Pancreas (tissue), 10 donors: ENCODE measurements at regions not wholly inside any gene's neighbourhood (a gene's known extent, or its start where the extent isn't known, plus 50 kb on each side); places are given as distances from the start of the nearest gene placed in this dataset.
A peak's percentile ranks its signal among the peaks of the same experiment; 100 is the strongest.

Experiments used
- ATAC-seq, 4 donors: fragments of 200-7000 bp; cut with Tn5 transposase; one replicate each; pipeline versions ENCODE4 v1.8.0 to v1.9.1; 2020; ENCODE audit warnings: mild to moderate bottlenecking in 4 of 4, moderate library complexity in 4 of 4
- DNase-seq, 6 donors: peaks; one replicate each; pipeline ENCODE4 v3.0.0-alpha.2; 2020
- FAIRE-seq: peaks from 2 replicates; lab custom pipeline; 2012; peaks lifted over from hg19 to GRCh38; lab: Jason Lieb, UNC
- H3K27ac ChIP-seq, 4 donors: fragments of 200-600 bp; sonication (generic); 1 replicate in 3 of 4; 2 replicates in 1 of 4; pipeline versions ENCODE4 v1.5.0 to v1.8.0; 2020
- H3K27me3 ChIP-seq, 4 donors: fragments of 200-600 bp; one replicate each; pipeline ENCODE4 v1.8.0; 2021
- H3K36me3 ChIP-seq, 3 donors: fragments of 200-600 bp; sonication (generic) in 1 of 3; one replicate each; pipeline versions ENCODE4 v1.5.0 to v1.8.0; 2020 to 2021
- H3K4me1 ChIP-seq, 3 donors: fragments of 200-600 bp; one replicate each; pipeline ENCODE4 v1.8.0; 2021
- H3K4me3 ChIP-seq, 4 donors: fragments of 200-600 bp; sonication (generic) in 2 of 4; one replicate each; pipeline versions ENCODE4 v1.5.0 to v1.8.0; 2020 to 2021
- H3K9me3 ChIP-seq, 4 donors: fragments of 200-600 bp; one replicate each; pipeline ENCODE4 v1.8.0; 2021
- WGBS, 2 donors: extraction: QIAGEN DNeasy Blood & Tissue Kit; methylation state at CpG; one replicate each; pipeline ENCODE4 v1.1.7; 2013; 5-methylcytosine and 5-hydroxymethylcytosine counted together
- intact Hi-C, 3 donors: fragments of 100-400 bp; cut with DNase I; formaldehyde crosslinking; loops; one replicate each; pipeline versions ENCODE4 v1.11.1 to v1.14.2; 2022
- TF ChIP-seq, protein P1 (sequence below), 4 donors: fragments of 200-600 bp; sonication (generic) in 3 of 4; IDR thresholded peaks; one replicate each; pipeline versions ENCODE4 v1.5.0 to v1.8.0; 2021; ENCODE audit warnings: antibody characterized with exemption in 4 of 4
- donor health status: healthy with polysubstance abuse.
- donor health status: DM: no; HTN: no; CAD: no; lungs with moderate emphysema.
- donor health status: DM: no; HTN: no; CAD: no.
- donor health status: control.
- donor health status: control.
- donor health status: Bipolar disorder and iron deficiency.
- donor health status: DM: yes; HTN: yes; CAD: no.
- donor health status: DM: no; HTN: no; CAD: no.
- donor health status: DM: no; HTN: no; CAD: no.
- donor health status: DM: yes; HTN: yes; CAD: no.

DNA sequence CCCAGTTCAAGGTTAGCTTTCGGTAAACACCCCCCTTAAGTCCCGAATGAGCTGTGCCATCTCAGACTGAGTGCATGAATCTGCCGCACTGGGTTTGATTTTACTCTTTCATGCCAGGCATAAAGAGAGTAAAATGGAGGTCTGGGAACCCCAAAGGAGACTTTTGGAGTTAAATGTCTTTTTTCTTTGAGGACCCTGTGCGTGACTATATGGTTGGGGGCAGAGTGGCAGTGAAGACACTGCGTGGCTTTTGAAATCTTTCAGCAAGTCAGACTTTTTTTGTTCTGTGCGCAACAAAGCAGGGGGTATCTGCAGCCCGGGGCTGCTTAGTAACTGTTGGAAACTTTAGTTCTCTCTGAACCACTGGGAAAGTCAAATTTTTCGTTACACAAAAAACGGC, 392.9 kb upstream of the SALL1 start:
- no peak overlapping the region for H3K4me3 ChIP-seq
- TF ChIP-seq, protein P1, sequence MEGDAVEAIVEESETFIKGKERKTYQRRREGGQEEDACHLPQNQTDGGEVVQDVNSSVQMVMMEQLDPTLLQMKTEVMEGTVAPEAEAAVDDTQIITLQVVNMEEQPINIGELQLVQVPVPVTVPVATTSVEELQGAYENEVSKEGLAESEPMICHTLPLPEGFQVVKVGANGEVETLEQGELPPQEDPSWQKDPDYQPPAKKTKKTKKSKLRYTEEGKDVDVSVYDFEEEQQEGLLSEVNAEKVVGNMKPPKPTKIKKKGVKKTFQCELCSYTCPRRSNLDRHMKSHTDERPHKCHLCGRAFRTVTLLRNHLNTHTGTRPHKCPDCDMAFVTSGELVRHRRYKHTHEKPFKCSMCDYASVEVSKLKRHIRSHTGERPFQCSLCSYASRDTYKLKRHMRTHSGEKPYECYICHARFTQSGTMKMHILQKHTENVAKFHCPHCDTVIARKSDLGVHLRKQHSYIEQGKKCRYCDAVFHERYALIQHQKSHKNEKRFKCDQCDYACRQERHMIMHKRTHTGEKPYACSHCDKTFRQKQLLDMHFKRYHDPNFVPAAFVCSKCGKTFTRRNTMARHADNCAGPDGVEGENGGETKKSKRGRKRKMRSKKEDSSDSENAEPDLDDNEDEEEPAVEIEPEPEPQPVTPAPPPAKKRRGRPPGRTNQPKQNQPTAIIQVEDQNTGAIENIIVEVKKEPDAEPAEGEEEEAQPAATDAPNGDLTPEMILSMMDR (IDR thresholded peaks at IDR 0.05) = no peak
- no peaks in the 10 kb centered on the region for H3K9me3 ChIP-seq
- no peaks in the 10 kb centered on the region for H3K27me3 ChIP-seq
- no peak overlapping the region for H3K27ac ChIP-seq
- FAIRE-seq (no peak), ATAC-seq (no peak), DNase-seq (no peak)
- intact Hi-C loops = no loop called here
- H3K36me3 ChIP-seq = no peaks in the 10 kb centered on the region
- no peaks in the 10 kb centered on the region for H3K4me1 ChIP-seq
- 74 to 75% methylated on average over 9 of the region's 9 CpGs for WGBS, 2 donors

DNA sequence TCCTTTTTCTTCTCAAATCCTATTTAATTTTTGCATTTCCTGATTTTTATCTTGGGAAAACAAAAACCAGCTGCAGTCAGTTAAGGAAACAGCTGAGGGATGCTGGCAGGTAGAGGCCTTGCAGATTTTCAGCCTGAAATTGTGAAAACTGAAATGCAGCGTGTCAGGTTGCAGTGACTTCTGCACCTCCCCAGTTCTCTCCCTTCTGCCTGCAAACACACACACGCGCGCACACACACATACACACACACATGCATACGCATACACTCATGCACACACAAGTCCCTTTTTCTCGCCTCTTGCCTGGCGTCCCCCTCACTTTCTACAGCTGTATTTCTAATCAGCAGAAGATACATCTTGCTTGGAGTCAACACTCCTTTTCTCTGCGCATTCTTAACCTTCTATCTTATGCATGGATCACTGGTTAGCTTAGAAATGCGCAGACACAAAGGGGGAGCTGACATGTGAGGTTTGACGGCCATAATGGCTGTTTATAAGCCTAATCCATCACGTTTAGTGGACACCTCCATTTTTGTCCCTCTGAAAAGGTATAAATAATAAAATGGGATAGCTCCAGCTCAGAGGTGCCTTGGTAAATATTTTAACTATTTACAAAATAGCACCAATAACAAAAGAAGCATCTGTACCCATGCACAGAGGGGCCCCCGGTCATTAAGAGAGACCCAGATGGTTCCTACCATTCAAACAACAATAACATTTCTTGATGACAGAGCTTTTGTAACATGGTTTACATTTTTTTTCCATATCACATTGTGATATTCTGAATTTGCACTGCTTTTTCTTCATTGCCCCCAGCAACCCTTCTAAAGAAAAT, 392.1 kb upstream of the SALL1 start:
- Histone ChIP-seq H3K4me3 (no peak overlapping the region), H3K27ac (no peak overlapping the region), H3K36me3 (no peaks in the 10 kb centered on the region), H3K4me1 (no peaks in the 10 kb centered on the region), H3K27me3 (no peaks in the 10 kb centered on the region), H3K9me3 (no peaks in the 10 kb centered on the region)
- ATAC-seq (no peak), DNase-seq (no peak), FAIRE-seq (no peak)
- WGBS, 2 donors = 72 to 81% methylated on average over 12 of the region's 12 CpGs
- intact Hi-C loops = no loop called here
- TF ChIP-seq, protein P1 (IDR thresholded peaks at IDR 0.05) = no peak

DNA sequence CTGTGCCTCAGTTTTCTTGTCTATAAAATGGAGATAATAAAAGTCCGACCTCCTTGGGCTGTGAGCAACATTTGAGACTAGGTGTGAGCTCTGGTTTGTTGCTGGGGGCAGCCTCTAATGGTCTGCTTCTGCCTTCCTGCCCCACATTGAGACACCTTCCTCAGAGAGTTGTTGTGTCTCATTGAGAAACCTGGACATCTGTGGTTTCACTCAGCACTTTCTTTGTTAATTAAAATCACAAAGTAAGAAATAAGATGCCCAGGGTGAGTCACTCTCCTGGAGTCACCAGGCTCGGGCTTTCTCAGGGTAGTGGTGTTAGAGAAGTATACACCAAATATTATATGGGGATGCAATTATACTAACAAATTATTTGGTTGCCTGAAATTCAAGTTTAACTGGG, 389.2 kb upstream of the SALL1 start:
- intact Hi-C loops = no loop called here
- TF ChIP-seq, protein P1 (IDR thresholded peaks at IDR 0.05) = no peak
- Histone ChIP-seq H3K27ac (no peak overlapping the region), H3K27me3 (no peaks in the 10 kb centered on the region), H3K9me3 (no peaks in the 10 kb centered on the region), H3K4me3 (no peak overlapping the region), H3K4me1 (no peaks in the 10 kb centered on the region), H3K36me3 (no peaks in the 10 kb centered on the region)
- FAIRE-seq (no peak), DNase-seq (no peak), ATAC-seq (no peak)
- WGBS, 2 donors = 44 to 58% methylated on average over 2 of the region's 2 CpGs

DNA sequence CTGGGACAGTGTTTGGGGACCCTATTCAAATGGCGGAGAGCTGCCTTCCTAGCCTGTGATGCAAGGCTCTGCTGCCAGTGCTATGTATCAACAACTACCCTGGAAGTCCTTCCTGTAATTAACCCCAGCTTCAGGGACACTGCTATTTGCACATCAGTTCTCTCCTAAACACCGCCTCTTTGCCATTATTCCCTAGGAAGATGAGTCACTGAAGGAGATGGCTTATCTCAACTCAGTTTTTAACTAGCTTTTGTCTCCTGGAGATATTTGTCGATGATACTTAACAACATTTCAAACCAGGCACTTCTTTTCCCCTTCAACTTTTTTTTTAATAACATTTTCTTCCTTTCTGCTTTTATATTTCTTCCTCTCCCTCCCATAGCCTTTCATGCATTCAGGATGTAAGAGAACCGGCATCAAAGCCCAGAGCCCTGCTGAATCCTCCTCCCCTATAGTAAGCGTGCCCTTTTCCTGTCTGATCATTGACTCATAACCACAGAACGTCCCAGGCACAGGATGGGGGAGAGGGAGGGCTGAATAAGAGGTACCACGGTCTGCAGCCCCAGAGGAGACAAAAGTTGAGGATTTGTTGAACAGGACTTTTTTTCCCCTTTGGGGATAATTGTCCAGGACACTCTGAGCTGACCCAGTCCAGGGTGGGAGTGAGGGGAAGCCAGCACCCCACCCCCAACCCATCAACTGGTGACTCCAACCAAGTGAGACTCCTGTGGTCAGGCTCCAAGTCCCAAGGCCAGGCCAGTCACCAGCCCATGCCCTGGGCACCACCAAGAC, 387.8 kb upstream of the SALL1 start:
- H3K36me3 ChIP-seq = no peaks in the 10 kb centered on the region
- TF ChIP-seq, protein P1 (IDR thresholded peaks at IDR 0.05) = no peak
- no peak overlapping the region for H3K27ac ChIP-seq
- 39 to 42% methylated on average over 7 of the region's 7 CpGs for WGBS, 2 donors
- H3K9me3 ChIP-seq = no peaks in the 10 kb centered on the region
- no peak for FAIRE-seq
- intact Hi-C loops = no loop called here
- no peaks in the 10 kb centered on the region for H3K27me3 ChIP-seq
- no peak for DNase-seq
- no peaks in the 10 kb centered on the region for H3K4me1 ChIP-seq
- no peak overlapping the region for H3K4me3 ChIP-seq
- ATAC-seq = peak in 3 of 4 donors; percentile 12 to 58 (median 53)
